DMS79 treated with DMSO at 0.1 percent for 48 hours (cell line): ENCODE measurements at regions not wholly inside any gene's neighbourhood (a gene's known extent, or its start where the extent isn't known, plus 50 kb on each side); places are given as distances from the start of the nearest gene placed in this dataset.

Source experiments
- DNase-seq: peaks from one replicate; lab custom pipeline; 2025; lab: John Stamatoyannopoulos, UW

DNA sequence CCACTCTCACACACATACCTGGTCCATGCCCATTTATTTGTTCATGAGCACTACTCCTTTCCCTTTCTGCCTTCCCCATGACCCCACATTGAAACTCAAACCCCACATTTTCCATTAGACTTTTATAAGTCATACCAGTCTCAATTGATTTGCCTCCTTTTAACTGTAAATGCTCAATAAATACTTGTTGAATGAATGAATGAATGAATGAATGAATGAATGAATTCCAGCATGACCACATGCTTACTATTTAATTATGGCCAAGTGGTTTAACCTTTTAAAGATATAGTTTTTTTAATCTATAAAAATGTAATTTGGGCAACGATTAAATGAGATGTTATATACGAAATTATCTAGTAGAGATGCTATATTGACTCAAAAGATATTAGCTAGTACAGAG is 54.1 kb upstream of the GRAMD2B start:
- DNase-seq = no peak

DNA sequence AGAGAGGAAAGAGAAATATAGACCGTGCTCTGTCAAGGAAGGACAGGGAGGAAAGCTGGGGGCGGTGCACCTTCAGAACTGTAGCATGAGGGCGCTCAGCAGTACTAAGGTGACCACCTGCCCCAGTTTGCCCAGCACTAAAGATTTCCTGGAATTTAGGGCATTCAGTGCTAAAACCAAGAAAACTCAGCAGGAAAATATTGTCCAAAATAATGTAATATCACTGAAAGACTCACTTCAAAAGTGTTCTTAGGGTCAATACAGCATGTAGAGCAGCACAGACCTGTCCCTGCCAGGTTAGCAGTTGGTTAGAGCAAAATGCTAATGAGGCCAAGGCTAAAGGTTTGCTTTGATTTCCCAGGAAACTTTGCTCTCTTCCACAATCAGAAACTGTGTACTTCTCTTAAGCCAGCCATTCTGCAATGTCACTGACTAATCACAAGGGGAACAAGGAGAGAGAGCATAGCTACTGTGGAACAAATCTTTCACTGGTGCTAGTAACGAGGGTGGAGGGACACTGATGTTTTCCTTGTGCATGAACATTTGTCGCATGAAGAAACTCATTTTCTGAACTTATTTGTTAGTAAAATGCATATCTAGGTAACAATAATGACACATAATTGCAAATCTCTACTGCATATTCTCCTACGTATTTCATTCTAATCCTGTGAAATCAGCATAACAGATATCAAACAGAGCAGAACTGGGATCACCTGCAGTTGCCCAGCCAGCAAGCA is 53.0 kb upstream of the GRAMD2B start:
- DNase-seq = no peak

GRCh38 chr5:126370796-126371718 is 52.2 kb upstream of the GRAMD2B start:
- DNase-seq = no peak

GRCh38 chr5:126373375-126374108 is 49.7 kb upstream of the GRAMD2B start:
- DNase-seq = no peak
